GM11168 (cell line): ENCODE measurements at regions not wholly inside any gene's neighbourhood (a gene's known extent, or its start where the extent isn't known, plus 50 kb on each side); places are given as distances from the start of the nearest gene placed in this dataset.

ENCODE experiments used
- in situ Hi-C: fragments of 300-500 bp; cut with MboI; formaldehyde crosslinking; loops from one replicate; pipeline ENCODE4 v1.12.0; 2022; ENCODE audit warnings: low sequenced_read_pairs; ENCODE audit not compliant: unreplicated experiment

GRCh38 chr5:56565644-56566043 is 249.7 kb upstream of the MAP3K1 start:
- in situ Hi-C loops = no loop called here

GRCh38 chr5:56565283-56565615 is 250.1 kb upstream of the MAP3K1 start:
- in situ Hi-C loops = no loop called here

GRCh38 chr5:56564541-56565282 is 250.6 kb upstream of the MAP3K1 start:
- in situ Hi-C loops = no loop called here

- in situ Hi-C loops = no loop called here
Measured at GRCh38 chr5:56561455-56561854, 253.9 kb upstream of the MAP3K1 start.

- in situ Hi-C loops = no loop called here
Measured at GRCh38 chr5:56558131-56558745, 257.1 kb upstream of the MAP3K1 start.

GRCh38 chr5:56557198-56557597 is 258.2 kb upstream of the MAP3K1 start:
- in situ Hi-C loops = no loop called here

- in situ Hi-C loops = no loop called here
Measured at GRCh38 chr5:56552612-56553268, 262.6 kb upstream of the MAP3K1 start.

GRCh38 chr5:56550227-56550626 is 265.1 kb upstream of the MAP3K1 start:
- in situ Hi-C loops = no loop called here

- in situ Hi-C loops = no loop called here
Measured at GRCh38 chr5:56549096-56549886, 266.1 kb upstream of the MAP3K1 start.

GRCh38 chr5:56545016-56545415 is 270.3 kb upstream of the MAP3K1 start:
- in situ Hi-C loops = no loop called here

- in situ Hi-C loops = no loop called here
Measured at GRCh38 chr5:56543441-56544388, 271.6 kb upstream of the MAP3K1 start.

- in situ Hi-C loops = no loop called here
Measured at GRCh38 chr5:56540266-56540665, 275.1 kb upstream of the MAP3K1 start.

- in situ Hi-C loops = no loop called here
Measured at GRCh38 chr5:56538580-56538979, 276.8 kb upstream of the MAP3K1 start.

- in situ Hi-C loops = no loop called here
Measured at GRCh38 chr5:56535347-56535746, 280.0 kb upstream of the MAP3K1 start.

- in situ Hi-C loops = no loop called here
Measured at GRCh38 chr5:56534102-56534829, 281.1 kb upstream of the MAP3K1 start.

GRCh38 chr5:56532466-56532865 is 282.9 kb upstream of the MAP3K1 start:
- in situ Hi-C loops = no loop called here

- in situ Hi-C loops = no loop called here
Measured at GRCh38 chr5:56530626-56531138, 284.7 kb upstream of the MAP3K1 start.

GRCh38 chr5:56529666-56530430 is 285.5 kb upstream of the MAP3K1 start:
- in situ Hi-C loops = no loop called here
